ENCODE measurements at regions not wholly inside any gene's neighbourhood (a gene's known extent, or its start where the extent isn't known, plus 50 kb on each side); places are given as distances from the start of the nearest gene placed in this dataset.
A peak's percentile ranks its signal among the peaks of the same experiment; 100 is the strongest.

DNA sequence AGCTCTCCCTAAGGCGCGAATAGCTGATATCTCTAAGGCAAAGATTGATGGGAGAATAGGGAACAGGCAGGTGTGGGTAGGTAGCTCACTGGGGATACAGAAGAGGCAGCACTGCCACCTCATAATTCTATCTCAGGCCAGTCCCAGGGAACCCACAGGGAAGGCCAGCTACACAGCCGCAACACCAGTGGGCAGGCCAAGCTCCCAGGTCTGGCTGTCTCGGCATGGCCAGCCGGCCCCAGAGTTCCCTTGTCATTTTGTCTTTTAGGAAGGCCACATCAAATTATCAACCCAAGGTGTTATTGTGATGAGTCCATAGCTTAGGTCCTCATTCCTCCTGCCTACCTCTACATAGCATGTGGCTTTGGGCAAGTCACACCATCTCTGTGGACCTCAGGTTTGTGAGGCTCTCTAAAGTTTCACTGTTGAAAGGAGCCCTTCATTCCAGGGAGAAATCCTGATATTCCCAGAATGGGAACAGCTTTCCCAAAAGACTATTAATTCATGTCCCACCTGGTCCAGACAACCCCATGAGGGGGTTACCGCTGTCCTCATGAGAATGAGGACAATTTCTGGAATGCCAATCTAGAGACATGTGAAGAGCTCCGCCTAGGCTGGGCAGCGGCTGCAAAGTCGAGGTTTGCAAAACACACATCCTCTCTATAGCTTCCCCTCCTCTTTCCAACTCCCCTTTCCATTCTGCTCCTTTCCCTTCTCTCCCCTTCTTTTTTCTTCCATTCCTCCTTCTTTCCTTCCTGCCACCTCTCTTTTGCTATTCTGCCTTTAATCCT lies 287.1 kb upstream of the ID2 start:
- Histone ChIP-seq H3K4me2 (ENCODE audit: insufficient read depth, low read length, poor library complexity, severe bottlenecking) (no peak overlapping the region), H2BK15ac (ENCODE audit: low read length) (peak overlapping the region; percentile 74), H3K4me3 (ENCODE audit: low read length in 2 of 2) (no peak overlapping the region), H3K9me3 (replicated peaks in 1 of 2; ENCODE audit: control insufficient read depth in 2 of 2, insufficient read depth in 1 of 2, low read depth in 1 of 2, low read length in 2 of 2) (peaks cover 0 to 6% of the 10 kb centered on the region in 2 donors), H4K8ac (ENCODE audit: low read depth, low read length) (no peak overlapping the region), H3K79me1 (ENCODE audit: low read depth, low read length) (peaks cover 4% of the 10 kb centered on the region), H3K9ac (ENCODE audit: low read depth, low read length, poor library complexity) (no peak overlapping the region), H3K4me1 (ENCODE audit: control insufficient read depth in 2 of 2, insufficient read depth in 1 of 2, low read depth in 1 of 2, low read length in 2 of 2) (peaks cover 0 to 9% of the 10 kb centered on the region in 2 donors), H2AK5ac (ENCODE audit: low read depth, low read length) (peak overlapping the region; percentile 65), H3K27ac (replicated peaks; ENCODE audit: low read length) (no peak overlapping the region), H3K18ac (ENCODE audit: low read length) (no peak overlapping the region), H2BK5ac (ENCODE audit: low read length) (no peak overlapping the region), H3K27me3 (ENCODE audit: control insufficient read depth in 3 of 3, insufficient read depth in 3 of 3, low read depth in 1 of 3, low read length in 3 of 3) (peaks cover 0 to 4% (median 0%) of the 10 kb centered on the region in 3 experiments), H3K14ac (ENCODE audit: low read length) (no peak overlapping the region), H3K4ac (ENCODE audit: low read length) (no peak overlapping the region), H4K91ac (ENCODE audit: low read depth, low read length, poor library complexity) (no peak overlapping the region), H2AFZ (ENCODE audit: low read length) (no peak overlapping the region), H3K23ac (ENCODE audit: low read depth, low read length, poor library complexity) (no peak overlapping the region), H3K36me3 (replicated peaks in 1 of 2; ENCODE audit: control insufficient read depth in 2 of 2, insufficient read depth in 2 of 2, low read length in 2 of 2) (peaks cover 0 to 5% of the 10 kb centered on the region in 2 donors), H2BK120ac (ENCODE audit: low read depth, low read length) (no peak overlapping the region), H2BK12ac (ENCODE audit: low read length) (no peak overlapping the region)
- no CpG with 5 or more reads among the region's 9 CpGs for WGBS, 2 donors (ENCODE audit: extremely low coverage in 2 of 2, insufficient read length in 2 of 2, insufficient replicate concordance in 1 of 2)
- DNase-seq (ENCODE audit: low spot score) = no peak

DNA sequence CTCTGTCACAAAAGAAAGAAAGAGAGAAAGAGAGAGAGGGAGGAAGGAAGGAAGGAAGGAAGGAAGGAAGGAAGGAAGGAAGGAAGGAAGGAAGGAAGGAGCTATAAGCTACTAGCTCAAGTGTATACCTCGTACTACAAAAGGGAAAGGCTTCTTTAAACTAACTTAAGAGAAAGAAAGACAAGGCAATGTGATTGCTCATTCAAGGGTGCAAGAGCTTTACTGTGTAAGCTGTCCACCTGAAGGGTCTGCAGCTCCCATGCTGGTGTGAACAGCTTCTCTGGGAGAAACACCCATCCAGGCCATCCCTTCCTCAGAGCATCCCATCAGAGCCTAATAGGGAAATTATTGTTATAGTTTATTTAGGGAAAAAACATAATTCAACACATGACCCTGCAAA lies 286.1 kb upstream of the ID2 start:
- Histone ChIP-seq H2BK120ac (ENCODE audit: low read depth, low read length) (no peak overlapping the region), H2BK15ac (ENCODE audit: low read length) (no peak overlapping the region), H3K4me3 (ENCODE audit: low read length in 2 of 2) (no peak overlapping the region), H3K27me3 (ENCODE audit: control insufficient read depth in 3 of 3, insufficient read depth in 3 of 3, low read depth in 1 of 3, low read length in 3 of 3) (peaks cover 0 to 4% (median 0%) of the 10 kb centered on the region in 3 experiments), H3K4ac (ENCODE audit: low read length) (no peak overlapping the region), H3K9ac (ENCODE audit: low read depth, low read length, poor library complexity) (no peak overlapping the region), H3K14ac (ENCODE audit: low read length) (no peak overlapping the region), H2BK12ac (ENCODE audit: low read length) (no peak overlapping the region), H3K36me3 (replicated peaks in 1 of 2; ENCODE audit: control insufficient read depth in 2 of 2, insufficient read depth in 2 of 2, low read length in 2 of 2) (peaks cover 0 to 5% of the 10 kb centered on the region in 2 donors), H3K18ac (ENCODE audit: low read length) (no peak overlapping the region), H3K79me1 (ENCODE audit: low read depth, low read length) (peaks cover 4% of the 10 kb centered on the region), H2AFZ (ENCODE audit: low read length) (no peak overlapping the region), H3K4me1 (ENCODE audit: control insufficient read depth in 2 of 2, insufficient read depth in 1 of 2, low read depth in 1 of 2, low read length in 2 of 2) (peaks cover 0 to 9% of the 10 kb centered on the region in 2 donors), H4K8ac (ENCODE audit: low read depth, low read length) (no peak overlapping the region), H3K4me2 (ENCODE audit: insufficient read depth, low read length, poor library complexity, severe bottlenecking) (no peak overlapping the region), H4K91ac (ENCODE audit: low read depth, low read length, poor library complexity) (no peak overlapping the region), H2BK5ac (ENCODE audit: low read length) (no peak overlapping the region), H2AK5ac (ENCODE audit: low read depth, low read length) (no peak overlapping the region), H3K9me3 (replicated peaks in 1 of 2; ENCODE audit: control insufficient read depth in 2 of 2, insufficient read depth in 1 of 2, low read depth in 1 of 2, low read length in 2 of 2) (peaks cover 0 to 6% of the 10 kb centered on the region in 2 donors), H3K23ac (ENCODE audit: low read depth, low read length, poor library complexity) (no peak overlapping the region), H3K27ac (replicated peaks; ENCODE audit: low read length) (no peak overlapping the region)
- WGBS, 2 donors (ENCODE audit: extremely low coverage in 2 of 2, insufficient read length in 2 of 2, insufficient replicate concordance in 1 of 2) = no CpG with 5 or more reads among the region's 1 CpG
- no peak for DNase-seq (ENCODE audit: low spot score)

- Histone ChIP-seq H2BK15ac (ENCODE audit: low read length) (no peak overlapping the region), H3K27ac (replicated peaks; ENCODE audit: low read length) (no peak overlapping the region), H4K91ac (ENCODE audit: low read depth, low read length, poor library complexity) (peak overlapping the region; percentile 85), H3K18ac (ENCODE audit: low read length) (peak overlapping the region; percentile 23), H3K4me1 (ENCODE audit: control insufficient read depth in 2 of 2, insufficient read depth in 1 of 2, low read depth in 1 of 2, low read length in 2 of 2) (peaks cover 0 to 4% of the 10 kb centered on the region in 2 donors), H3K27me3 (ENCODE audit: control insufficient read depth in 3 of 3, insufficient read depth in 3 of 3, low read depth in 1 of 3, low read length in 3 of 3) (peaks cover 0 to 4% (median 0%) of the 10 kb centered on the region in 3 experiments), H4K8ac (ENCODE audit: low read depth, low read length) (peak overlapping the region; percentile 53), H2BK120ac (ENCODE audit: low read depth, low read length) (no peak overlapping the region), H3K4ac (ENCODE audit: low read length) (peak overlapping the region; percentile 54), H3K36me3 (replicated peaks in 1 of 2; ENCODE audit: control insufficient read depth in 2 of 2, insufficient read depth in 2 of 2, low read length in 2 of 2) (peaks cover 0 to 5% of the 10 kb centered on the region in 2 donors), H3K9me3 (replicated peaks in 1 of 2; ENCODE audit: control insufficient read depth in 2 of 2, insufficient read depth in 1 of 2, low read depth in 1 of 2, low read length in 2 of 2) (peaks cover 0 to 6% of the 10 kb centered on the region in 2 donors), H2BK5ac (ENCODE audit: low read length) (no peak overlapping the region), H3K23ac (ENCODE audit: low read depth, low read length, poor library complexity) (peak overlapping the region; percentile 46), H3K79me1 (ENCODE audit: low read depth, low read length) (peaks cover 4% of the 10 kb centered on the region), H2BK12ac (ENCODE audit: low read length) (no peak overlapping the region), H3K9ac (ENCODE audit: low read depth, low read length, poor library complexity) (peak overlapping the region; percentile 87), H2AFZ (ENCODE audit: low read length) (no peak overlapping the region), H3K4me3 (ENCODE audit: low read length in 2 of 2) (peak overlapping the region in 1 of 2 donors; percentile 73), H3K4me2 (ENCODE audit: insufficient read depth, low read length, poor library complexity, severe bottlenecking) (no peak overlapping the region), H2AK5ac (ENCODE audit: low read depth, low read length) (no peak overlapping the region), H3K14ac (ENCODE audit: low read length) (peak overlapping the region; percentile 86)
- DNase-seq (ENCODE audit: low spot score) = no peak
- no CpG with 5 or more reads among the region's 13 CpGs for WGBS, 2 donors (ENCODE audit: extremely low coverage in 2 of 2, insufficient read length in 2 of 2, insufficient replicate concordance in 1 of 2)
Measured at GRCh38 chr2:8398040-8398668, 283.7 kb upstream of the ID2 start.

DNA sequence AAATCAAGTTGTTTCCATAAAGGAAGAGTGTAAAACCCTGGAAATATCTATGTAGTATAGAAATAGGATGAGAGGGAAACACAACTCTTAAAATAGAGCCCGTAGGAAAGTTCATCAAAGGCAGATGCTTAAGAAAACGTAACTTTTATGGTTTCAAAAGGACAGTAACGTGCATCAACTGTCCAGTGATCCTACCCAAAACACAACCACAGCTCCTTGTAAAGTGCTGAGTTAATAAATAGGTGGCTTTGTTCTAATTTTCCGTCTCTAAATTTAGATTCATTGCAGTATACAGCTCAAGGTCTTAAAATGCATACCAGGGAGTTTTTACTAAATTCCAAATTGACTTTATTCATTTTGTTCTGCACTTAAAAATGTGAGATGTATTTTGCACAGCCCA lies 282.1 kb upstream of the ID2 start:
- Histone ChIP-seq H4K91ac (ENCODE audit: low read depth, low read length, poor library complexity) (no peak overlapping the region), H3K4me1 (ENCODE audit: control insufficient read depth in 2 of 2, insufficient read depth in 1 of 2, low read depth in 1 of 2, low read length in 2 of 2) (peaks cover 0 to 4% of the 10 kb centered on the region in 2 donors), H3K4me2 (ENCODE audit: insufficient read depth, low read length, poor library complexity, severe bottlenecking) (no peak overlapping the region), H2BK5ac (ENCODE audit: low read length) (no peak overlapping the region), H3K9ac (ENCODE audit: low read depth, low read length, poor library complexity) (no peak overlapping the region), H2BK12ac (ENCODE audit: low read length) (no peak overlapping the region), H4K8ac (ENCODE audit: low read depth, low read length) (no peak overlapping the region), H3K4ac (ENCODE audit: low read length) (no peak overlapping the region), H3K14ac (ENCODE audit: low read length) (no peak overlapping the region), H3K27me3 (ENCODE audit: control insufficient read depth in 3 of 3, insufficient read depth in 3 of 3, low read depth in 1 of 3, low read length in 3 of 3) (peaks cover 0 to 4% (median 0%) of the 10 kb centered on the region in 3 experiments), H3K4me3 (ENCODE audit: low read length in 2 of 2) (no peak overlapping the region), H3K23ac (ENCODE audit: low read depth, low read length, poor library complexity) (no peak overlapping the region), H3K27ac (replicated peaks; ENCODE audit: low read length) (no peak overlapping the region), H3K79me1 (ENCODE audit: low read depth, low read length) (peaks cover 4% of the 10 kb centered on the region), H2BK15ac (ENCODE audit: low read length) (no peak overlapping the region), H3K9me3 (replicated peaks in 1 of 2; ENCODE audit: control insufficient read depth in 2 of 2, insufficient read depth in 1 of 2, low read depth in 1 of 2, low read length in 2 of 2) (peaks cover 0 to 6% of the 10 kb centered on the region in 2 donors), H3K36me3 (replicated peaks in 1 of 2; ENCODE audit: control insufficient read depth in 2 of 2, insufficient read depth in 2 of 2, low read length in 2 of 2) (peaks cover 0 to 5% of the 10 kb centered on the region in 2 donors), H2AK5ac (ENCODE audit: low read depth, low read length) (no peak overlapping the region), H2BK120ac (ENCODE audit: low read depth, low read length) (no peak overlapping the region), H3K18ac (ENCODE audit: low read length) (no peak overlapping the region), H2AFZ (ENCODE audit: low read length) (no peak overlapping the region)
- DNase-seq (ENCODE audit: low spot score) = no peak
- no CpG with 5 or more reads among the region's 4 CpGs for WGBS, 2 donors (ENCODE audit: extremely low coverage in 2 of 2, insufficient read length in 2 of 2, insufficient replicate concordance in 1 of 2)

All from neuronal stem cell (in vitro differentiated cells).